NCI-H1105 (cell line): ENCODE measurements at regions not wholly inside any gene's neighbourhood (a gene's known extent, or its start where the extent isn't known, plus 50 kb on each side); places are given as distances from the start of the nearest gene placed in this dataset.
"Not testable (repeated sequence)": the region's sequence is repeated elsewhere in the genome, so short reads cannot be mapped to it uniquely, and the experiment has no call there.

Source experiments
- DNase-seq: peaks from one replicate; lab custom pipeline; 2025; lab: John Stamatoyannopoulos, UW

GRCh38 chrX:94341730-94342129 is 667.7 kb downstream of the FAM133A start:
- DNase-seq = not testable (repeated sequence)

GRCh38 chrX:94361241-94361640 is 687.2 kb downstream of the FAM133A start:
- DNase-seq = no peak

- no peak for DNase-seq
Measured at GRCh38 chrX:94365736-94366135, 691.7 kb downstream of the FAM133A start.

GRCh38 chrX:94366616-94367015 is 692.6 kb downstream of the FAM133A start:
- no peak for DNase-seq

- DNase-seq = no peak
Measured at GRCh38 chrX:94389044-94389443, 715.0 kb downstream of the FAM133A start.

GRCh38 chrX:94400488-94400887 is 726.5 kb downstream of the FAM133A start:
- no peak for DNase-seq

GRCh38 chrX:94401426-94401825 is 727.4 kb downstream of the FAM133A start:
- DNase-seq = no peak

GRCh38 chrX:94414746-94415145 is 740.7 kb downstream of the FAM133A start:
- DNase-seq = no peak

- DNase-seq = no peak
Measured at GRCh38 chrX:94418065-94418464, 744.1 kb downstream of the FAM133A start.

GRCh38 chrX:94424456-94424855 is 750.5 kb downstream of the FAM133A start:
- DNase-seq = no peak

GRCh38 chrX:94430091-94430490 is 756.1 kb downstream of the FAM133A start:
- no peak for DNase-seq

GRCh38 chrX:94435799-94436198 is 761.8 kb downstream of the FAM133A start:
- DNase-seq = no peak

- DNase-seq = no peak
Measured at GRCh38 chrX:94454159-94454558, 780.2 kb downstream of the FAM133A start.

GRCh38 chrX:94454606-94455005 is 780.6 kb downstream of the FAM133A start:
- no peak for DNase-seq

GRCh38 chrX:94455782-94456181 is 781.8 kb downstream of the FAM133A start:
- DNase-seq = no peak

- DNase-seq = no peak
Measured at GRCh38 chrX:94492541-94492940, 818.5 kb downstream of the FAM133A start.

- no peak for DNase-seq
Measured at GRCh38 chrX:94493405-94493804, 819.4 kb downstream of the FAM133A start.

- DNase-seq = no peak
Measured at GRCh38 chrX:94511564-94511963, 837.6 kb downstream of the FAM133A start.

GRCh38 chrX:94515009-94515408 is 841.0 kb downstream of the FAM133A start:
- DNase-seq = no peak

GRCh38 chrX:94524867-94525266 is 850.9 kb downstream of the FAM133A start:
- DNase-seq = no peak

- no peak for DNase-seq
Measured at GRCh38 chrX:94545722-94546121, 871.7 kb downstream of the FAM133A start.

- DNase-seq = no peak
Measured at GRCh38 chrX:94551831-94552230, 877.8 kb downstream of the FAM133A start.

GRCh38 chrX:94560930-94561329 is 886.9 kb downstream of the FAM133A start:
- no peak for DNase-seq

GRCh38 chrX:94576367-94577004 is 902.5 kb downstream of the FAM133A start:
- DNase-seq = no peak
